Fibroblast of skin of right biceps (primary cell): ENCODE measurements at regions not wholly inside any gene's neighbourhood (a gene's known extent, or its start where the extent isn't known, plus 50 kb on each side); places are given as distances from the start of the nearest gene placed in this dataset.
A peak's percentile ranks its signal among the peaks of the same experiment; 100 is the strongest.

Experiments used
- DNase-seq: peaks from one replicate; pipeline ENCODE4 v3.0.0-alpha.2; 2013

DNA sequence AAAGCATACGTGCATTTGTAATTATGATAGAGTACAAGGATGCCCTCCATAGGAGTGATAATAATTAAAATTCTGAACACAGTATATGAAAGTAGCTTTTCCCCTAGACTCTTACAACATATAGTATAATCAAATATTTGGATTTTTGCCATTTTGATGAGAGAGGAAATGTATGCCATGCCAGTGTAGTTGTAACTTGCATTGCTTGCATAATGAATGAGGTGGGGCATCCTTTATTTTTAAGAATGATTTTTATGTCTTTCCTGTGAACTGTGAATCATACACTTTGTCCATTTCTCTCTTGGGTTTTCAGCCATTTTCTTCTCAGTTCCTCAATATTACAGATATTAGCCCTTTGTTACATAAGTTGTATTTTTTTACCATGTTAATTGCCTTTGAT lies 197.5 kb downstream of the SCG2 start:
- no peak for DNase-seq

DNA sequence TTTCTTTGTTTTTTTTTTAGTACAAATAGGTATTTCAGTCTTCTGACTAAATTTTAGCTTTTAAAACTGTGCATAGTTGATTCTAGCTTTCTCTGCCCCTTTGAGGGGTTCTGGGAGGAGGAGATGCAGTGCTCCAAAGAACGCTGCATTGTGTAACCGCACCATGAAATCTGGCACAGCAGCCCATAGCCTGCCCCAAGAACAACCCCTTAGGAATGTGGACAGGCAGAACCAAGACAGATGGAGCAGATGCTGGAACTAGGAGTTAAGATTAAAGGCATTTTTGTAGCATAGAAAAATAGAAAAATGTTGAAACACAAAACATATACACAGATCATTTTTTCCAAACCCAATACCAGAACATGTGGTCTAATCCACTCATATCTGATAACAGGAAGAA lies 187.5 kb downstream of the SCG2 start:
- peak; percentile 76 for DNase-seq

DNA sequence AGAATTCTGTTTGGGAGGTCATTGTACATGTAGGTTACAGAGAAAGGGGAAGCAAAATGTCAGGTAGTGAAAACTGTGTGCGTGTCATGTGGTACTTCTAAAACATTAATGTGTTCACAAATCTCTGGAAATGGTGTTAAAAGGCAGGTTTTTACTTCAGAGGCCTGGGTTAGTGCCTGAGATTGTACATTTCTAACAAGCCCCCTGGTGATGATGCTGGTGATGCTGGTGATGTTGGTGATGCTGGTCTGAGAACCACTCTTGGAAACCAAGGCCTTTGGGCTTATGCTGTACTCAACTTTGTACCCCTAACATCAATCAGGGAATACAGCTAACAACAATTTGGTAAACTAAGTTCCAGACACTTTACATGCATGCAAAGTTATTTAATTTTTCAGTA lies 187.1 kb downstream of the SCG2 start:
- DNase-seq = no peak

DNA sequence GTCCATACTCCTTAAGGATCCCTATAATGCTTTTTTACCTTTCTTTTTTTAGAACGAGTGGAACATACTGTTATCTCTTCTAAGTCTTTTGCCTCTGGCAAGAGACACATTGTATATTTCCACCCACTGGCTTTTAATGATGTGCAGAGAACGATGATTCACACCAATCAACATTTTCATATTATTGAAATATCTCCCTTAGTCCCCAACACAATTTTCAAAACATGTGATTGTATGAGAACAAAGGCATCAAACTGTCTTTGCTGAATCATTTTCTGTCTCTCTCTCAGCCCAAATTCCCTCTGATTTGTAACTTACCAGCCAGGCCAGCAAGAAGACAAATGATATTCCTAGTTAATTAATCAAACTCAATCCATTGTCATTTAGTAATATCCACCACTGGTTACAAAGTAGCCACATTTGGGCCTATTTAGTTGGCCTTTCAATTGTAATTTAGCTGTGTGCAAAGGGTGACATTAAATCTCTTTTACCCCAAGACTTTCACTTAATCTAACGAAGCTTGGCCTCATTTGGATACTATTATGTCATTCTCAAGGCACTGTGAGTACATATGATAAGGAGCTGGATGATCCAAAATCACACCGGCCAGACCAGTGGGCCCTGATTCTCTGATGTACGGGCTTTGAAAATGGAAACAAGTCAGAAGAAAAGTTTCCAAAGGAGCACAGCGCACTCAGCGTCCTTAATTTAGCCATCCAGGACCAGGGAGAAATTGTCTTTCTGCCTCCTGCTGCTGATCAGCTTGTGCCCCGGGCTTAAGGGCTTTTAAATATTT lies 185.1 kb downstream of the SCG2 start:
- peak; percentile 16 for DNase-seq

DNA sequence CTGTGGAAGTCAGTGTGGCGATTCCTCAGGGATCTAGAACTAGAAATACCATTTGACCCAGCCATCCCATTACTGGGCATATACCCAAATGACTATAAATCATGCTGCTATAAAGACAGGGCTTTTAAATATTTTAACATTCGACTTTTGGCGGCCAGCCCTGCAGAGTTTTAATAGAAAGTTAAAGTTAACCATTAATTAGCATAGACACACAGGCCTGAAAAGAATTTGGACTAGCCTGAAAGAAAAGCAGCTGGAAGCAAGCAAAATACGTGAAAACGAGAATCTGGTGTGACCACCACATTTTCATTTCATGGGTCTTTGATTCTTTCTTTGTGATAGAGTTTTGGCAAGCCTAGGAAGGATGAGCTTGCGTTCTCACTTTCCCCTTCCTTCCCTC lies 184.0 kb downstream of the SCG2 start:
- DNase-seq = peak; percentile 10

DNA sequence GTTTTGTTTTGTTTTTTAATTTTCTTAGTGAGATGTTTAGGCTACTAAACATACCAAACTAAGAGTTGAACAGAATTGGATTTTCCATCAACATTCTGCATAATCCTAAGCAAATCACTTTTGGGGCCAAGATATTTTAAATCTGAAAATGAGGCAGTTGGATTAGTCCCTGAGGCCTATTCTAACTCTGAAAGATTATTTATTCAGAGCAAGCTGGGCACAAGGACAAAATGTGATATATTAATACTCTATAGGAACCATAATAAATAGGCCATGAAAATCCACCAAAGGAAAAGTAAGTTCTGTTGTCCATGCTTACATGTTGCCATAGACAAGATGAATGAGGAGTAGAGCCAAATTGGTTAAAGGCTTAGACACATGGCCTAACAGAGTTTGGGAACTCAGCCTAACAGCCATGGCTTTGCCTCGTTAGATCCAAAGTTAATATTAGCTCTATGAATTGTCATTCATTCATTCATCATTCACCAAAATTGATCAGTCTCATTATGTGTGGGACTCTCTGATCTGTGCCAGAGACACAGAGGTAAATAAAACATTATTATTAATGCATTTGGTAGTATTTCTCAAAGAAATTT lies 183.5 kb downstream of the SCG2 start:
- DNase-seq = no peak

DNA sequence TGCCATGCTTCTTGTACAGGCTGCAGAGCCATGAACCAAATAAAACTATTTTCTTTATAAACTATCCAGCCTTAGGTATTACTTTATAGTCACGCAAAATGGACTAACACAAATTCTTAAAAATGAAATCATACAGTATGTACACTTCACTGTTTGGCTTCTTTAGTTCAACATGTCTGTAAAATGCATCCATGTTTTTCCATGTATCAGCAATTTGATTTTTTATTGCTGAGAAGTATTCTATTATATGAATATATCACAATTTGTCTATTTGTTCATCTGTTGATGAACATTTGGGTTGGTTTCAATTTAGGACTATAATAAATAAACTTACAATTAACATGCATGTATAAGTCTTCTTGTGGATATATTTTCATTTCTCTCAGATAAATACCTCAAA lies 182.1 kb downstream of the SCG2 start:
- no peak for DNase-seq

DNA sequence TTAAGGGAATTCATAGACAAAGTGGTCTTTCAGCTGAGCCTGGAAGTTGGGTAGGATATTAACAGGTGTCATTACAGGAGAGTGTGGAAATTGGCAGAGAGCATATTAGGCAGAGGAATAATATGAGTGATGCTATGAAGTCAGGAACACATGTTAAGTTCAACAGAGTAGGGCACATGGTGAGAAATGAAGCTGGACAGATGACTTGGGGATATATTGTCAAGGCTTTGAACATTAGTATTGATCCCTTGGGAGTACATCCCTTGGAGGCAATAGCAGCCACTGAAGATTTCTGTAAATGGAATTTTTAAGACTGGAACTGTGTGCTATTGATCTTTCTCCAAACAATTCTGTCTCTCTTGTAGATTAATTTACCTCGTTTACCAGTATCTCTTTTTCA lies 170.7 kb downstream of the SCG2 start:
- DNase-seq = no peak

DNA sequence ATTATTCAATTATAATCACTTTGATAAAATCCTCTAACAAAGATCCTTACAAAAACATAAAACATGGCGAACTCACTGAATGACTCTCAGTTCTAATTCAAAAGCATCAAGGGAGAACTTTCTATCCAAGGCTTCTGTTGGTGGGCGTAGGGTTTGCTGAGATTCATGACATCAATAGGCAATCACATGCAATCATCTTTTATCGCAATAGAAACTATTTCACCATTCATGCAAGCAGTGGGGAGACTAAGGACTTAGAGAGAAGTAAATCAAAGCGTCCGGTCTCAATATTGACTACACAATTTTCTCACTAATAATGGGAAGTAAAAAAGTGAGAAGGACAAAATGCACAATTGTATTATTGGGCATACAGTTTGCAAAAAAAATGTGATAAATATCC lies 168.7 kb downstream of the SCG2 start:
- no peak for DNase-seq

DNA sequence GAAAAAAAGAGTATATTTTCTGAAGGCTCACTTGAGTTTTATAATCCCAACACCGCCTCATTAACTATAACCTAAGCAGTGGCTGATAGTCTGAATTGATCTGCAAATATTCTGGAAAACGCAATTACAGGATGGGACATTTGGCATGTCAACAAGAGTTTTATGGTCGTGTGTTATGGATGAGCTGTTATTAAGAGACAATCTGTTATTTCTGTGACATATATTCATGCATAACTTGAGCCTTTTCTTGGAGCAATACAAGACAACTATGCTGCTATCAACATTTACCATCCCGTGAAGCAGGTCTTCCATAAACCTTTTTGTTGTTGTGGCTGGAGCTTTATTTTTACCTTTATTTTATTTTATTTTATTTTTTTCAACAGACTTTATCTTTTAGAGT lies 164.4 kb downstream of the SCG2 start:
- DNase-seq = no peak

DNA sequence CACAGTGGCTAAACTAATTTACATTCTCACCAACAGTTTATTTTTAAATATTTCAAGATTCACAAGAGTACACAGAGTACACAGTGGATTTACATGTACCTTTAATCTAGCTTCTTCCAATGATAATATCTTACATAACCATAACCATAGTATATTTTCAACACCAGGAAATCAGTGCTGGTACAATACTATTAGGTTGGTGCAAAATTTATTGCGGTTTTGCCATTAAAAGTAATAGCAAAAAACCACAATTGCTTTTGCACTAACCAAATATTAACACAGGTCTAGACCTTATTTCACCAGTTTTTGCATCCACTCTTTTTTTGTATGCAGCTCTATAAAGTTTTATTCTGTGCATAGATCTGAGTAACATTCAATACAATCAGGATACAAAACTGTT lies 163.0 kb downstream of the SCG2 start:
- no peak for DNase-seq

DNA sequence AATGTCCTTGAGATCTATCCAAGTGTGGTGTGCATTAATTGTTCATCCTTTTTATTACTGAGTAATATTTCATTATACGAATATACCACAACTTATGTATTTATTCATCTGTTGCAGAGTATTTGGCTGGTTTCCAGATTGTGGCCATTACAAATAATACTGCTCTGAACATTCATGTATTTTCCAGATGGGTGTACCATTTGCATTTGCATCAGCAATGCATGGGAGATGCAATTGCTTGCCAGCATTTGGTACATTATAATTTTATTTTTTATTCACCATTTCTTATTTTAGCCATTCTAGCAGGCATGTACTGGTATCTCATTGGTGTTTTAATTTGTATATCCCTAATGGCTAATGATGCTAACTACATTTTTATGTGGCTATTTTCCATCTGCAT lies 162.4 kb downstream of the SCG2 start:
- DNase-seq = no peak

DNA sequence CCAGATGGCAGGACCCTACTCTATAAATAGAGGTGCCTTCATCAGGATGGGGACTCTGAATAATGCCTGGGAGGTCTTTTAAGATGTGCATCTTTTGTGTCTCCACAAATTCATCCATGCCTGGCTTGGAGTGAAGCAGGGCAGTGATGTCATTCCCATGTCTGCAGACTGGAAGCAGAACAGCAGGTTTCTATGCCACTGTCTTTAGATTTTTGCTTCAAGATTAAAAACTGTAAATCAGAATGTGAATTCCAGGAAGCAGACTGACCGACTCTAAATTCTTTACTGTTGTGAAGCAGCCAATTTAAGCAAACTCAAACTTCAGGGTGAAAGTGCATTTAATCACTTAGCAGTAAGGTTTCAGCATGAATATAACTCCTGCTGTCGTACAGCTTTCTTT lies 159.3 kb downstream of the SCG2 start:
- peak; percentile 38 for DNase-seq

DNA sequence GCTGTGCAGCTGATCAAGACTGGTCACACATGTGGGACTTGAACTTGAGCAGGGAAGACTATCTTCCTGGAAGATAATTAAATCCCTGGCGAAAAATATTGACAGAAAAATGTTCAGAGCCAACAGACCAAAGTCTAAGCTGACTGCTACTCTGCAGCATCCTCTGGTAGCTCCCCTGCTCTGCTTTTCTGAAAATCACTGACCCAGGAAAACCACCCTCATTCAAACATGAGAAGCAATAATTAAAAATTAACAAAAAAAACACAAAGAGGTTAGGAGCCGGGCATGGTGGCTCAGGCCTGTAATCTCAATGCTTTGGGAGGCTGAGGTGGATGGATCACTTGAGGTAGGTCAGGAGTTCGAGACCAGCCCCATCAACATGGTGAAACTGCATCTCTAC lies 151.9 kb downstream of the SCG2 start:
- no peak for DNase-seq

DNA sequence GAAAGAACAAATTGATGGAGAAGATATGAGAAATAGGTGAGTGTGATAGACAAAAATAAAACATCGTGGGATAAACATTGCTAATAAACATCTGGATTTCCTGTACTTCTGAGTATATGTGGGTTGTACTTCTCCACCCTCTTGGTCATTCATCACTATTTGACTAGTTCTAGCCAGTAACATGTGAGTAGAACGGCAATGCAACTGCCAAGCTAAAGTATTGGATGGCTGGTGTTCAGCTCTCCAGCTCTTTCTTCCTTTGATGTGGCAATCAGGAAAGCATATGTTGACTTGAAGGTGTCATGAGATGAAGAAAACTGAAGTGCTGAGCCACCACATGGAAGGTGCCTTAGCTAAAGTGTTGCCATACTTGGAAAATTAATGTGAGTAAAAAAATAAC lies 144.9 kb downstream of the SCG2 start:
- DNase-seq = no peak

DNA sequence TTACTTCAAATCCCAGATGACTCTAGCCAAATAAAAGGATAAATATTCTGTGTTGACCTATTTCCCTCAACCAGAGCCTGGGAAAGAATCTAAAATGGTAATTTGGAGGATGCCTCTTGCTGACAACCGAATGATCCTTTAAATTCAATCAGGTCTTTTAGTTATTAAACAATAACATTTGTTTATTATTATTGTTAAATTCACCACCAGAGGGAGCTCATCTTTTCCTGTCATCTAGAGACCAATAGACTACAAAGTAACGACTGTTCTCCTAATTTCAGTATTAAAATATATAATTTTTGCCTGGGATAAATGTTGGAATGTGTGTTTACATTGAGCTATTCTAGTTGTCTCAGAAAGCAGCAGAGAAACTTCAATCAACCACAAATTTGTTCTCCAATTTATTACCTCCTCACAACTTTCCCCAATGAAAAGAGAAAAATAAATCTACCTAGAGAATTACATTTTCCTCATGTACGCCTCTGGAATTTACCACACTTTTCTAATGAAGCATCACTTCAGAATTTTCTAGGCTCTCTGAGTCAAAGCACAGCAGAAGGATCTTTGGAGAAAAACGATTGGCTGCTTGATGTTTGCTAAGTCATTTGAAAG lies 142.7 kb downstream of the SCG2 start:
- peak; percentile 33 for DNase-seq

DNA sequence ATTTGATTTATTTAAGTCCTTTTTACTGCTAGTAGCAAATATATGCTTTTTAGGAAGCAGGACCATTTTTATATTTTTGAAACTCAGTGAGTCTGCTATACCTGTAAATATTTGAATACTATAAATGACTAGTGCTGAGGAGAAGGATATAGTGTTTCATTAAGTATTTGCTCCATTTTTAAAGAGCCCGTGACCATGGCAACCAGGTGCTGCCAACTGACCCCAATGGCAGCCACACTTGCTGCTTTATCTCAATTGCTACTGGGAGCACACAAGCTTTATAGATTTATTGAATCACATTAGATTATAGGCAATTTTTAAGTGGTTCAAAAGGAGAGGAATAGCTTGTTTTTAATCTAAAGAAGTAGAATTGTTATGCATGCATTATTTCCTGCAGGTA lies 142.0 kb downstream of the SCG2 start:
- no peak for DNase-seq

DNA sequence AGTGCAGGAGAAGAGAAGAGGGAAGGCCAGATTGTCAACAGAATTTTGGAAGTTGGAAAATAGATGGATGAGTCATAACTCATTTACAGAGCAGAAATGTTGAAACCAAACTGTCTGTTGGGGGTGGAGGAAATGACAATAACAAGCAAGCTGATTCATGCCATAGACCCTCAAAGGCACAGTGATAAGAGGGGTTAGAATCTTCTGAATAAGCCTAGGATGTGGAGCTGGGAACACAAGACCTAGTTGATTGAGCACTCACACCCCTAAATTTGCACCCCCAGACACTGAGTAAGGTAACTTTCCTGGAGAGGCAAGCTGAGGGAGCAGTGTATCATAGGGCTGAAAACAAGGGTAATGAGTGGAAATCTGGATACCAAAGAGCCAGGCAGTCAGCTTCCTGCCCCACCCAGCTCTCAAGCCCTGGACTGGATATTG lies 141.4 kb downstream of the SCG2 start:
- DNase-seq = peak; percentile 86

DNA sequence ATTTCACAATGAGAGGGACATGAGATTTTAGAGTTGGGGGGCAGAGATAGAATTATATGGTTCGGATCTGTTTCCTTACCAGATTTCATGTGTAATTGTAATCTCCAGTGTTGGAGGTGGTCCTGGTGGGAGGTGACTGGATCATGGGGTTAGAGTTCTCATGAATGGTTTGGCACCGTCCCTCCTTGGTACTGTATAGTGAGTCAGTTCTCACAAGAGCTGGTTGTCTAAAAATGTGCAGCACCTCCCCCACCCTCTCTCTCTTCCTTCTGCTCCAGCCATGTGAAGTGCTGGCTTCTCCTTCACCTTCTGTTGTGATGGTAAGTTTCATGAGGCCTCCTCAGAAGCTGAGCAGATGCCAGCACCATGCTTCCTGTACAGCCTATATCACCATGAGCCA lies 138.1 kb downstream of the SCG2 start:
- DNase-seq = no peak

DNA sequence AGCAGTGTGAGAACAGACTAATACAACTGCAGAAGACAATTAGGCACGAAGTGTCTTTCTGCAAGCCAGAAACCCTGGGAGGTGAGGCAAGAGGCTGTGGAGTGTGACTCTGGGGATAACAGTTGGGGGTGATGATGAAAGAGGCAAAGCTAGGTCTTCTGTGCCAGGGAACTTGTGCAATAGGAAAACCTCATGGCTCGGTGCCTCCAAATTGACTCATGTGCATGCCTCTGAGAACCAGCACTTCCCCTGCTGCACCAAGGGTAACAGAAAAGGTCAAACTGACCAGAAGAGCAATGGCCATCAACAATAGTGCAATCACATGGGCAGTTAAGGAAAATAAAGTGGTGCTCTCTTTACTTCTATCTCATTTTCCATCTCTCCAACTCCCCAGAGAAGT lies 136.4 kb downstream of the SCG2 start:
- peak; percentile 92 for DNase-seq

DNA sequence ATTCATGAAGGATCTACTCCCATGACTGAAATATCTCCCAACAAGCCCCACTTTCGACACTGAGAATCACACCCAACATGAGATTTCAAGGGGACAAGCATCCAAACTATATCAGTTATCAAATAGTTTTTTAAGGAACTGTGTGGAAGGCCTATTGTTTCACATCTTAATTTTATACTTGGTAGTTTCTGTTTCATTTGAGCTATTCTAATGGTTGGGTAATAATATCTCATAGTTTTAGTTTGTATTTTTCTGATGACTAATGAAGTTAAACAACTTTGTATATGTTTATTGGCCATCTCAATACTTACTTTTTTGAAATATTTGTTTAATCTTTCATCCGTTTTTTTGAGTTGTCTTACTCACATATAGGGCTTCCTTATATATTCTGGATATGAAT lies 135.0 kb downstream of the SCG2 start:
- DNase-seq = no peak

DNA sequence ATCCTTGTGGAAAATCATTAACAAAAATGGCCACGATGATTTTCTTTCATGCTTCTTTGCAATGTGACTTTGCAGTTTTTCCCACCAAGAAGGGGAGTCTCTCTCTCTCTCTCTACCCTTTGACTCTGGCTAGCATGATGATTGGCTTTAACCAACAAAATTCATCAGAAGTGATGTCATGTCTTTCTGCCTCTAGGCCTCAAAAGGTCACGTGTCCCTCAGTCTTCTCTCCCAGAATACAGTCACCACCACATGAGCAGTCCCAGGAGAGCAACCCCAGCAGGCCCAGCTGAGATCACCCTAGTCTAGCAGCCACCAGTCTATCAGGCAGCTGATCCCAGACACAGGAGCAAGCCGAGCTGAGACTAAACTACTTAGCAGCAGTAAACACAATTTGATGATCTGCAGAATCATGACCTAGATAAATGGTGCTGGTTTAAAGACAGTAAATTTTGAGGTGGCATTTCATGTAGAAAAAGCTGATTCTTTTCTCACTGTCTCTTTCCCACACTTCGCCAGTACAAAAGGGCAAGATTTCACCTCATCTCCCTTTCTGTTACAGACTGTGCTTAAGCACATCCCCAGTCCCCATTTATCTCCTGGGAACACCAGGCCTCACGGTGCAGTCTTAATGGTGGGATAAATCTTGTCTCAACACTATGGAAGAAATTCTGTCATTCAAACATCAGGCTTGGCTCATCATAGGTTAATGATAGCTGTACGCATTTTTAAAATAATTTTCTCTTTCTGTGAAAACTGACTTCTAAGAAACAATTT lies 132.7 kb downstream of the SCG2 start:
- DNase-seq = peak; percentile 82

DNA sequence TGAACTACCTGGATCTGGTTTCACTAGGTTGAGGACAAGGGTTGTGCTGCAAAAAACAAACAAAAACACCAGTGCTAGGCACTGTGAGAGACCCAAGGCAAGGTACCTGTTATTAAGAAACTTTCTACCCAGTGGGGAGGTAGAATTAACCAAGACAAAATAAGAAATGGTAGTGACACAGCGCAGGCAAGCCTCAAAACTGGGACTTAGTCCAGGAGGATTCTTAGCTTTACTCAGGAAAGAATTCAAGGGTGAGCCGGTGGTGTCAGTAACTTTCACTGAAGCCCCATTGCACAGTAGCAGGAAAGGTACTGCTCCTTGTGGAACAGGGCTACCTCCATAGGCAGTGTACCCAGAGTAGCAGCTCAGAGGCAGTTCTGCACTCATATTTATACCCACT lies 131.6 kb downstream of the SCG2 start:
- no peak for DNase-seq

DNA sequence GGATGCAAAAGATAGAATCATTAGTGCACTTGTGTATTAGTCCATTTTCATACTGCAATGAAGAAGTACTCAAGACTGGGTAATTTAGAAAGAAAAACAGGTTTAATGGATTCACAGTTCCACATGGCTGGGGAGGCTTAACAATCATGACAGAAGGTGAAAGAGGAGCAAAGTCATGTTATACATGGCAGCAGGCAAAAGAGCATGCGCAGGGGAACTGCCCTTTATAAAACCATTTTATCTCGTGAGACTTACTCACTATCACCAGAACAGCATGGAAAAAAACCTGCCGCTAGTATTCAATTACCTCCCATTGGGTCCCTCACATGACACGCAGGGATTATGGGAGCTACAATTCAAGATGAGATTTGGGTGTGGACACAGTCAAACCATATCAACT lies 129.4 kb downstream of the SCG2 start:
- no peak for DNase-seq
